ENCODE measurements at regions not wholly inside any gene's neighbourhood (a gene's known extent, or its start where the extent isn't known, plus 50 kb on each side); places are given as distances from the start of the nearest gene placed in this dataset.

DNA sequence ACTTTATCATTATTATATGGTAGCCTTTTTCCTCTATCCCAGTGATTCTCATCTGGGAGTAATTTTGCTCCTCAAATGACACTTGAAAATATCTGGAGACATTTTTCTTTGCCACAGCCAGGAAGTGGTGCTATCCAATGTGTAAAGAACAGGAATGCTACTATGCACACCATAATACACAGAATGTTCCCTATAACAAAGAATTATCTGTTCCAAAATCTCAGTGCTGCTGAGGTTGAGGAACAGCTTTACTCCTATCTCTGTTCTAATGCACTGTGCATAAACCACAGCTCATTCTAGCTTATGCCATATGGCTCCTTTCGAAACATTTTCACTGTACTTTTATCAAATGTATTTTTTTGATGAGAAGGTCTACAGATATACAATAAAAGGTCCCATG is 1231.2 kb upstream of the CELF4 start:
- TF ChIP-seq POLR2A (IDR thresholded peaks at IDR 0.05) (no peak), POLR2AphosphoS5 (IDR thresholded peaks at IDR 0.05) (no peak)
